H1 (cell line): ENCODE measurements at regions not wholly inside any gene's neighbourhood (a gene's known extent, or its start where the extent isn't known, plus 50 kb on each side); places are given as distances from the start of the nearest gene placed in this dataset.

ENCODE experiments used
- CTCF ChIA-PET: fragments of 300-600 bp; sonication (Branson Sonifier 250); formaldehyde crosslinking; loops from one replicate; lab custom pipeline; 2021; ENCODE audit not compliant: partially characterized antibody; lab: Charles Lee
- POLR2A ChIA-PET: fragments of 300-600 bp; sonication (Branson Sonifier 250); formaldehyde crosslinking; loops from one replicate; lab custom pipeline; 2021; ENCODE audit warnings: inconsistent platforms; ENCODE audit not compliant: partially characterized antibody; lab: Charles Lee
- DNase-seq, 2 experiments: peaks; one replicate each; pipeline versions ENCODE4 v3.0.0 to v3.0.0-alpha.2; 2010 to 2022; ENCODE audit warnings: low spot score in 2 of 2, low read depth in 1 of 2, mixed read lengths in 1 of 2
- FAIRE-seq: peaks from 2 replicates; lab custom pipeline; 2011; peaks lifted over from hg19 to GRCh38; lab: Jason Lieb, UNC
- H2AFZ ChIP-seq: 2 replicates; pipeline ENCODE4 v1.8.1; 2012; ENCODE audit warnings: low read length, inconsistent platforms
- H2AK5ac ChIP-seq: 2 replicates; pipeline ENCODE4 v1.6.1; 2013; ENCODE audit warnings: low read depth, low read length
- H2BK120ac ChIP-seq: replicated peaks from 2 replicates; pipeline ENCODE3; 2013; ENCODE audit warnings: low read depth, low read length, inconsistent platforms
- H2BK12ac ChIP-seq: 2 replicates; pipeline ENCODE4 v1.6.1; 2013; ENCODE audit warnings: low read depth, low read length
- H2BK15ac ChIP-seq: 2 replicates; pipeline ENCODE4 v1.6.1; 2013; ENCODE audit warnings: low read length
- H2BK20ac ChIP-seq: 2 replicates; pipeline ENCODE4 v1.6.1; 2013; ENCODE audit warnings: low read length
- H2BK5ac ChIP-seq: 2 replicates; pipeline ENCODE4 v1.6.1; 2013; ENCODE audit warnings: low read depth, low read length
- H3K14ac ChIP-seq: 2 replicates; pipeline ENCODE4 v1.6.1; 2013; ENCODE audit warnings: inconsistent platforms; ENCODE audit not compliant: insufficient read length
- H3K18ac ChIP-seq: 2 replicates; pipeline ENCODE4 v1.6.1; 2013; ENCODE audit warnings: low read length; ENCODE audit errors: extremely low read depth
- H3K23ac ChIP-seq: 2 replicates; pipeline ENCODE4 v1.6.1; 2013; ENCODE audit warnings: inconsistent platforms; ENCODE audit not compliant: insufficient read length
- H3K23me2 ChIP-seq: 2 replicates; pipeline ENCODE4 v1.6.1; 2013; ENCODE audit warnings: low read depth, low read length
- H3K27ac ChIP-seq: 2 replicates; pipeline ENCODE4 v1.6.1; 2011; ENCODE audit warnings: low read depth, low read length, inconsistent platforms
- H3K27me3 ChIP-seq, 4 experiments: replicated peaks in 1 of 4; 1 replicate in 1 of 4; 2 replicates in 3 of 4; pipeline versions ENCODE4 v1.6.1 to v1.8.1; 2011 to 2013; ENCODE audit warnings: low read length in 3 of 4, mild to moderate bottlenecking in 3 of 4, inconsistent platforms in 2 of 4, mixed read lengths in 2 of 4, moderate library complexity in 1 of 4; ENCODE audit not compliant: control insufficient read depth in 3 of 4, insufficient read depth in 3 of 4; ENCODE audit errors: extremely low read depth in 1 of 4
- H3K36me3 ChIP-seq, 4 experiments: 2 replicates each; pipeline versions ENCODE4 v1.6.1 to v1.8.1; 2011 to 2013; ENCODE audit warnings: mild to moderate bottlenecking in 4 of 4, low read length in 3 of 4, moderate library complexity in 2 of 4, control low read depth in 1 of 4, inconsistent platforms in 1 of 4; ENCODE audit not compliant: insufficient read depth in 4 of 4, control insufficient read depth in 2 of 4
- H3K4ac ChIP-seq: replicated peaks from 2 replicates; pipeline ENCODE3; 2013; ENCODE audit warnings: low read length, low read depth, mixed read lengths, inconsistent platforms; ENCODE audit not compliant: insufficient read length
- H3K4me1 ChIP-seq, 4 experiments: replicated peaks in 1 of 4; 1 replicate in 1 of 4; 2 replicates in 3 of 4; pipeline versions ENCODE4 v1.6.1 to v1.8.1; 2011 to 2013; ENCODE audit warnings: low read length in 3 of 4, inconsistent platforms in 2 of 4, mixed read lengths in 1 of 4; ENCODE audit not compliant: insufficient read depth in 4 of 4, control insufficient read depth in 3 of 4
- H3K4me2 ChIP-seq, 2 experiments: 2 replicates each; pipeline versions ENCODE4 v1.6.1 to v1.8.1; 2011 to 2013; ENCODE audit warnings: low read depth in 2 of 2, low read length in 2 of 2, control low read depth in 1 of 2, inconsistent platforms in 1 of 2, mild to moderate bottlenecking in 1 of 2; ENCODE audit not compliant: insufficient read depth in 1 of 2
- H3K4me3 ChIP-seq, 4 experiments: fragments of 200-600, 300-600 bp in 1 of 4; sonication (generic), shearing (Covaris generic), sonication (Bioruptor Twin) in 1 of 4; 2 replicates each; pipeline versions ENCODE4 v1.5.1 to v1.8.1; 2011 to 2016; ENCODE audit warnings: low read length in 4 of 4, low read depth in 3 of 4, control low read depth in 2 of 4, inconsistent platforms in 2 of 4, mild to moderate bottlenecking in 2 of 4, mixed read lengths in 1 of 4, moderate library complexity in 1 of 4; ENCODE audit not compliant: insufficient read depth in 2 of 4; ENCODE audit errors: extremely low read depth in 1 of 4
- H3K56ac ChIP-seq: replicated peaks from 2 replicates; pipeline ENCODE3; 2013; ENCODE audit warnings: low read depth, mild to moderate bottlenecking, mixed read lengths, low read length, inconsistent platforms; ENCODE audit not compliant: insufficient read length
- H3K79me1 ChIP-seq: 2 replicates; pipeline ENCODE4 v1.6.1; 2013; ENCODE audit warnings: low read depth, low read length, control low read depth
- H3K79me2 ChIP-seq, 2 experiments: 2 replicates each; pipeline versions ENCODE4 v1.6.1 to v1.8.1; 2012 to 2013; ENCODE audit warnings: low read length in 2 of 2, mild to moderate bottlenecking in 2 of 2, inconsistent platforms in 1 of 2; ENCODE audit not compliant: insufficient read depth in 2 of 2, control insufficient read depth in 1 of 2
- H3K9ac ChIP-seq, 4 experiments: replicated peaks in 1 of 4; 1 replicate in 1 of 4; 2 replicates in 3 of 4; pipeline versions ENCODE4 v1.6.1 to v1.8.1; 2011 to 2013; ENCODE audit warnings: low read depth in 3 of 4, low read length in 3 of 4, control low read depth in 2 of 4, mild to moderate bottlenecking in 2 of 4, moderate library complexity in 2 of 4, inconsistent platforms in 1 of 4; ENCODE audit errors: extremely low read depth in 1 of 4
- H3K9me3 ChIP-seq, 2 experiments: 2 replicates each; pipeline versions ENCODE4 v1.6.1 to v1.8.1; 2012 to 2013; ENCODE audit warnings: mild to moderate bottlenecking in 2 of 2, moderate library complexity in 2 of 2, control low read depth in 1 of 2, inconsistent platforms in 1 of 2, low read depth in 1 of 2, low read length in 1 of 2, mixed read lengths in 1 of 2; ENCODE audit not compliant: insufficient read depth in 2 of 2
- H4K20me1 ChIP-seq, 2 experiments: replicated peaks in 1 of 2; 2 replicates each; pipeline versions ENCODE3 to v1.8.1; 2011 to 2013; ENCODE audit warnings: inconsistent platforms in 2 of 2, low read length in 2 of 2, mild to moderate bottlenecking in 1 of 2; ENCODE audit not compliant: insufficient read depth in 2 of 2, control insufficient read depth in 1 of 2
- H4K5ac ChIP-seq: 2 replicates; pipeline ENCODE4 v1.6.1; 2013; ENCODE audit warnings: low read length, low read depth, mixed read lengths, inconsistent platforms; ENCODE audit not compliant: insufficient read length
- H4K8ac ChIP-seq: 2 replicates; pipeline ENCODE4 v1.8.0; 2013; ENCODE audit warnings: mild to moderate bottlenecking, moderate library complexity, low read length, inconsistent platforms; ENCODE audit not compliant: insufficient read depth; ENCODE audit errors: extremely low read depth
- H4K91ac ChIP-seq: replicated peaks from 2 replicates; pipeline ENCODE3; 2013; ENCODE audit warnings: low read length, mixed read lengths, inconsistent platforms; ENCODE audit not compliant: insufficient read length
- ATF3 ChIP-seq: IDR thresholded peaks from 2 replicates; pipeline ENCODE4 v1.6.1; 2011; ENCODE audit warnings: low read depth, mild to moderate bottlenecking, low read length; ENCODE audit not compliant: insufficient read depth
- BACH1 ChIP-seq: IDR thresholded peaks from 2 replicates; pipeline ENCODE4 v1.6.1; 2012; ENCODE audit warnings: low read length, improper control_type of control experiment
- BRCA1 ChIP-seq: IDR thresholded peaks from 2 replicates; pipeline ENCODE4 v1.6.1; 2012; ENCODE audit warnings: low read depth, low read length, improper control_type of control experiment
- CBX5 ChIP-seq: fragments of 300-800, 300-1000 bp; sonication (generic); IDR thresholded peaks from 2 replicates; pipeline ENCODE4 v1.7.1; 2016; ENCODE audit warnings: antibody characterized with exemption, low read length, low read depth
- CEBPB ChIP-seq: IDR thresholded peaks from 2 replicates; pipeline ENCODE4 v1.6.1; 2012; ENCODE audit warnings: low read depth, low read length
- CTBP2 ChIP-seq: IDR thresholded peaks from 2 replicates; pipeline ENCODE4 v1.7.0; 2011; ENCODE audit warnings: borderline replicate concordance, mild to moderate bottlenecking, moderate library complexity, mixed read lengths, low read length; ENCODE audit not compliant: insufficient read depth, insufficient read length
- GABPA ChIP-seq: IDR thresholded peaks from 2 replicates; pipeline ENCODE4 v1.6.1; 2011; ENCODE audit warnings: mild to moderate bottlenecking, low read length, moderate library complexity, borderline replicate concordance; ENCODE audit not compliant: insufficient read depth
- HDAC6 ChIP-seq: IDR thresholded peaks from one replicate; pipeline ENCODE4 v1.7.1; 2012; ENCODE audit warnings: low read depth, mild to moderate bottlenecking, inconsistent platforms, low read length, moderate library complexity
- RXRA ChIP-seq: IDR thresholded peaks from 2 replicates; pipeline ENCODE4 v1.6.1; 2011; ENCODE audit warnings: low read depth, mild to moderate bottlenecking, low read length, moderate library complexity; ENCODE audit not compliant: insufficient read depth
- SP2 ChIP-seq: IDR thresholded peaks from 2 replicates; pipeline ENCODE4 v1.6.1; 2012; ENCODE audit warnings: mild to moderate bottlenecking, low read length, inconsistent platforms
- WGBS, 2 experiments: shearing (Covaris generic) in 1 of 2; methylation state at CpG; one replicate each; pipeline versions ENCODE4 v1.1.6 to v1.1.7; 2013 to 2015; ENCODE audit warnings: low lambda C conversion rate in 2 of 2, mixed read lengths in 2 of 2, inconsistent platforms in 1 of 2, low coverage in 1 of 2, missing lambda C conversion rate in 1 of 2; ENCODE audit not compliant: insufficient replicate concordance in 2 of 2, insufficient coverage in 1 of 2, insufficient read length in 1 of 2; ENCODE audit errors: extremely low coverage in 1 of 2, missing lambda C conversion rate in 1 of 2; 5-methylcytosine and 5-hydroxymethylcytosine counted together
- TF ChIP-seq, protein P1 (sequence below): IDR thresholded peaks from 2 replicates; pipeline ENCODE4 v1.6.1; 2011; ENCODE audit warnings: low read length, improper control_type of control experiment
- TF ChIP-seq, protein P2 (sequence below): IDR thresholded peaks from 2 replicates; pipeline ENCODE4 v1.6.1; 2012; ENCODE audit warnings: inconsistent platforms

- no peak overlapping the region for H3K4me3 ChIP-seq
- no peak overlapping the region for H3K27ac ChIP-seq
- H3K79me1 ChIP-seq: no peaks in the 10 kb centered on the region
- H3K4me1 ChIP-seq: no peaks in the 10 kb centered on the region
- H4K5ac ChIP-seq: no peak overlapping the region
- H2BK12ac ChIP-seq: no peak overlapping the region
- H3K9me3 ChIP-seq: no peaks in the 10 kb centered on the region
- no peak overlapping the region for H2AK5ac ChIP-seq
- CTCF ChIA-PET: no interaction called here
- no peaks in the 10 kb centered on the region for H3K79me2 ChIP-seq
- H2AFZ ChIP-seq: peak overlapping the region; percentile 1; the same call in 1 of the 2 replicates
- H4K91ac ChIP-seq: no peak overlapping the region
- H3K4me2 ChIP-seq: no peak overlapping the region
- no peak overlapping the region for H3K14ac ChIP-seq
- H2BK20ac ChIP-seq: no peak overlapping the region
- no peak overlapping the region for H2BK15ac ChIP-seq
- POLR2A ChIA-PET: no interaction called here
- 61% methylated on average over 3 of the region's 3 CpGs; no CpG with 5 or more reads in 1 of the 2 experiments for WGBS, 2 experiments
- H3K9ac ChIP-seq: no peak overlapping the region
- H4K20me1 ChIP-seq: no peaks in the 10 kb centered on the region
- no peak overlapping the region for H3K56ac ChIP-seq
- H4K8ac ChIP-seq: no peak overlapping the region
- no peak overlapping the region for H2BK5ac ChIP-seq
- H3K23ac ChIP-seq: no peak overlapping the region
- H2BK120ac ChIP-seq: no peak overlapping the region
- no peak overlapping the region for H3K18ac ChIP-seq
- H3K23me2 ChIP-seq: no peaks in the 10 kb centered on the region
- no peak for FAIRE-seq
- DNase-seq: no peak
- no peaks in the 10 kb centered on the region for H3K36me3 ChIP-seq
- no peak overlapping the region for H3K4ac ChIP-seq
- no peaks in the 10 kb centered on the region for H3K27me3 ChIP-seq
- TF ChIP-seq HDAC6 (no peak), ATF3 (no peak), CBX5 (no peak), SP2 (no peak), BACH1 (no peak), CEBPB (no peak), BRCA1 (no peak), GABPA (no peak), RXRA (no peak), CTBP2 (no peak)
- TF ChIP-seq, protein P1, sequence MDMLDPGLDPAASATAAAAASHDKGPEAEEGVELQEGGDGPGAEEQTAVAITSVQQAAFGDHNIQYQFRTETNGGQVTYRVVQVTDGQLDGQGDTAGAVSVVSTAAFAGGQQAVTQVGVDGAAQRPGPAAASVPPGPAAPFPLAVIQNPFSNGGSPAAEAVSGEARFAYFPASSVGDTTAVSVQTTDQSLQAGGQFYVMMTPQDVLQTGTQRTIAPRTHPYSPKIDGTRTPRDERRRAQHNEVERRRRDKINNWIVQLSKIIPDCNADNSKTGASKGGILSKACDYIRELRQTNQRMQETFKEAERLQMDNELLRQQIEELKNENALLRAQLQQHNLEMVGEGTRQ: no peak
- TF ChIP-seq, protein P2, sequence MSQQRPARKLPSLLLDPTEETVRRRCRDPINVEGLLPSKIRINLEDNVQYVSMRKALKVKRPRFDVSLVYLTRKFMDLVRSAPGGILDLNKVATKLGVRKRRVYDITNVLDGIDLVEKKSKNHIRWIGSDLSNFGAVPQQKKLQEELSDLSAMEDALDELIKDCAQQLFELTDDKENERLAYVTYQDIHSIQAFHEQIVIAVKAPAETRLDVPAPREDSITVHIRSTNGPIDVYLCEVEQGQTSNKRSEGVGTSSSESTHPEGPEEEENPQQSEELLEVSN: no peak
These were observed 219.1 kb downstream of the SEC23IP start for GRCh38 chr10:120111628-120112027.
